ENCODE measurements at regions not wholly inside any gene's neighbourhood (a gene's known extent, or its start where the extent isn't known, plus 50 kb on each side); places are given as distances from the start of the nearest gene placed in this dataset.

DNA sequence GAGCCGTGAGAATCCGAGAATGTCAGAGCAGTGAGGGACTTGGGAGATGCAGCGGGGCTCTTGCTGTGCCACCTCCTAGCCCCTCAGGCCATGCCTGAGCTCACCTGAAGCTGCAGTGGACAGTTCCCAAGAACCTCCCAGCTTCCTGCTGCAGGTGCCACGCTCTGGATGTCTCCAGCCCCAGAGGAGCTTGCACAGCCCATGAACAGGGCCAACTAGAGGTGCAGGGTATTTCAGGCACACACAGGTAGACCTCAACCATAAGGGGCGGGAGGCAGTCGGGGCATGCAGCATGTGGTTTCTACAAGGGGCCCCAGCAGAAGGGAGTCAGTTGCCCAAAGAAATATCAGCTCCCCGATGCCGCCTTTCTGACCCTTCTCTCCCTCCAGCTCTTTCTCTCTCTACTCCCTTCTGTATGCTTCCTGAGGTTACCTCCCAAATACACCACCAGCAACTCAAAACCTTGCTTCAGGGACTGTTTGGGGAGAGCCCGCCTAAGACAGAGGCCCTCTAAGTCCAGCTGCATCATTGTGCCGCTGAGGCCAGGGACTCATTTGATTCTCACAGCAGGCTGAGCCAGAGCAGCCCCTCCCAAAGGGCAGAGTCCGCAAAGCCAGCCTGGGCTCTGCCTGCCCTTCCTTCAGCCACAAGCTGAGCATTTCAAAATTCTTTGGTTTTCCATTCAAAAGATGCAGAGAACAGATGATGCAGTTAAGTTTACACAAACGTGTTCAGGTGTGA, 209.8 kb downstream of the MATN1 start:
- H3K27ac Mint-ChIP-seq (ENCODE audit: unreplicated experiment), result peak overlapping the region; percentile 19

DNA sequence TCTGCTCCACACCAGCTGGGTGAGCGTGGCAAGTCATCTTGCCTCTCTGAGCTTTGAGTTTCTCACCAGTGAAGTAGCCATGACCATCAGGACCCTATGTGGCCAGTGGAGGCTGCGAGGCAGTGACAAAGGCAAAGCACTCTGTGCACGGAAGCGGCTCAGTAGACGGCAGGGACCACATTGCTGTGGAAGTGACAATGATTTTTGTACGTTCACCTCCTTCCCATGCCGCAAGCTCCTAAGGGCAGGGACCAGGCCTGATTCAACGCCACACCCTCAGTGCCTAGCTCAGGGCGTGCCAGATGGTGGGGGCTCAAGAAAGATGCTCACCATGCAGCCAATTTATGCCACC, 210.5 kb downstream of the MATN1 start:
- H3K4me1 Mint-ChIP-seq (ENCODE audit: low read depth, unreplicated experiment), result peaks cover 9% of the 10 kb centered on the region
- Histone ChIP-seq H3K36me3 (ENCODE audit: insufficient read depth, low read length) (no peaks in the 10 kb centered on the region), H4K20me1 (ENCODE audit: insufficient read depth, low read length) (no peaks in the 10 kb centered on the region), H3K4me1 (ENCODE audit: insufficient read depth, low read length) (peaks cover 15% of the 10 kb centered on the region), H3K79me2 (ENCODE audit: insufficient read depth, low read length) (no peaks in the 10 kb centered on the region), H3K9ac (ENCODE audit: low read length) (no peak overlapping the region), H3K4me3 (ENCODE audit: insufficient read depth, low read depth, low read length) (no peak overlapping the region), H2AFZ (ENCODE audit: low read depth, low read length) (no peak overlapping the region), H3K4me2 (ENCODE audit: low read length) (no peak overlapping the region), H3K27ac (ENCODE audit: low read depth, low read length) (no peak overlapping the region), H3K9me3 (ENCODE audit: insufficient read depth, low read depth, low read length) (no peaks in the 10 kb centered on the region), H3K27me3 (ENCODE audit: insufficient read depth, low read length) (no peaks in the 10 kb centered on the region)
- TF ChIP-seq, protein P1, sequence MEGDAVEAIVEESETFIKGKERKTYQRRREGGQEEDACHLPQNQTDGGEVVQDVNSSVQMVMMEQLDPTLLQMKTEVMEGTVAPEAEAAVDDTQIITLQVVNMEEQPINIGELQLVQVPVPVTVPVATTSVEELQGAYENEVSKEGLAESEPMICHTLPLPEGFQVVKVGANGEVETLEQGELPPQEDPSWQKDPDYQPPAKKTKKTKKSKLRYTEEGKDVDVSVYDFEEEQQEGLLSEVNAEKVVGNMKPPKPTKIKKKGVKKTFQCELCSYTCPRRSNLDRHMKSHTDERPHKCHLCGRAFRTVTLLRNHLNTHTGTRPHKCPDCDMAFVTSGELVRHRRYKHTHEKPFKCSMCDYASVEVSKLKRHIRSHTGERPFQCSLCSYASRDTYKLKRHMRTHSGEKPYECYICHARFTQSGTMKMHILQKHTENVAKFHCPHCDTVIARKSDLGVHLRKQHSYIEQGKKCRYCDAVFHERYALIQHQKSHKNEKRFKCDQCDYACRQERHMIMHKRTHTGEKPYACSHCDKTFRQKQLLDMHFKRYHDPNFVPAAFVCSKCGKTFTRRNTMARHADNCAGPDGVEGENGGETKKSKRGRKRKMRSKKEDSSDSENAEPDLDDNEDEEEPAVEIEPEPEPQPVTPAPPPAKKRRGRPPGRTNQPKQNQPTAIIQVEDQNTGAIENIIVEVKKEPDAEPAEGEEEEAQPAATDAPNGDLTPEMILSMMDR (IDR thresholded peaks at IDR 0.05; ENCODE audit: insufficient read depth, low read depth, low read length), result no peak
- H3K27me3 Mint-ChIP-seq (ENCODE audit: low read depth, unreplicated experiment), result peaks cover 16% of the 10 kb centered on the region
- no peaks in the 10 kb centered on the region for H3K36me3 Mint-ChIP-seq (ENCODE audit: low read depth, unreplicated experiment)
- no peak overlapping the region for H3K27ac Mint-ChIP-seq (ENCODE audit: unreplicated experiment)
- no peak overlapping the region for H3K4me3 Mint-ChIP-seq (ENCODE audit: unreplicated experiment)
- DNase-seq (ENCODE audit: low read depth) (no peak), FAIRE-seq (no peak)
- H3K9me3 Mint-ChIP-seq (ENCODE audit: unreplicated experiment), result no peaks in the 10 kb centered on the region

More for the DNA sequence above, 209.8 kb downstream of the MATN1 start:
- DNase-seq (ENCODE audit: low read depth) (no peak), FAIRE-seq (no peak)
- Histone ChIP-seq H3K4me3 (ENCODE audit: insufficient read depth, low read depth, low read length) (no peak overlapping the region), H3K9me3 (ENCODE audit: insufficient read depth, low read depth, low read length) (no peaks in the 10 kb centered on the region), H3K4me2 (ENCODE audit: low read length) (no peak overlapping the region), H3K4me1 (ENCODE audit: insufficient read depth, low read length) (peaks cover 15% of the 10 kb centered on the region), H3K79me2 (ENCODE audit: insufficient read depth, low read length) (no peaks in the 10 kb centered on the region), H3K27me3 (ENCODE audit: insufficient read depth, low read length) (no peaks in the 10 kb centered on the region), H3K9ac (ENCODE audit: low read length) (no peak overlapping the region), H3K27ac (ENCODE audit: low read depth, low read length) (no peak overlapping the region), H3K36me3 (ENCODE audit: insufficient read depth, low read length) (no peaks in the 10 kb centered on the region), H4K20me1 (ENCODE audit: insufficient read depth, low read length) (no peaks in the 10 kb centered on the region), H2AFZ (ENCODE audit: low read depth, low read length) (no peak overlapping the region)
- no peaks in the 10 kb centered on the region for H3K9me3 Mint-ChIP-seq (ENCODE audit: unreplicated experiment)
- no peaks in the 10 kb centered on the region for H3K36me3 Mint-ChIP-seq (ENCODE audit: low read depth, unreplicated experiment)
- TF ChIP-seq, protein P1 (IDR thresholded peaks at IDR 0.05; ENCODE audit: insufficient read depth, low read depth, low read length), result no peak
- TF ChIP-seq EZH2 (IDR thresholded peaks at IDR 0.05; ENCODE audit: insufficient read depth, low read length), result no peak
- H3K27me3 Mint-ChIP-seq (ENCODE audit: low read depth, unreplicated experiment), result peaks cover 11% of the 10 kb centered on the region
- no peak overlapping the region for H3K4me3 Mint-ChIP-seq (ENCODE audit: unreplicated experiment)
- H3K4me1 Mint-ChIP-seq (ENCODE audit: low read depth, unreplicated experiment), result peaks cover 9% of the 10 kb centered on the region
